DOHH2 (cell line): ENCODE measurements at regions not wholly inside any gene's neighbourhood (a gene's known extent, or its start where the extent isn't known, plus 50 kb on each side); places are given as distances from the start of the nearest gene placed in this dataset.

Experiments used
- H3F3A ChIP-seq: fragments of 200-600 bp; sonication (generic), shearing (Covaris generic); 2 replicates; pipeline ENCODE4 v1.6.0; 2016; ENCODE audit warnings: antibody characterized with exemption, mild to moderate bottlenecking; ENCODE audit not compliant: control insufficient read depth, insufficient read depth
- H3K27ac ChIP-seq: fragments of 200-600 bp; sonication (generic); 2 replicates; pipeline ENCODE4 v1.5.1; 2014; ENCODE audit warnings: low read depth, mild to moderate bottlenecking, low read length, moderate library complexity
- H3K27me3 ChIP-seq: fragments of 200-600 bp; sonication (generic); 2 replicates; pipeline ENCODE4 v1.6.1; 2014; ENCODE audit warnings: mild to moderate bottlenecking, low read length, mixed read lengths; ENCODE audit not compliant: control insufficient read depth
- H3K36me3 ChIP-seq: fragments of 200-600 bp; sonication (generic); 2 replicates; pipeline ENCODE4 v1.6.1; 2014; ENCODE audit warnings: mild to moderate bottlenecking, low read length, moderate library complexity, mixed read lengths; ENCODE audit not compliant: control insufficient read depth
- H3K4me1 ChIP-seq: fragments of 200-600 bp; sonication (generic); 2 replicates; pipeline ENCODE4 v1.6.1; 2014; ENCODE audit warnings: mild to moderate bottlenecking, low read length, mixed read lengths; ENCODE audit not compliant: control insufficient read depth
- H3K4me2 ChIP-seq: fragments of 200-600 bp; sonication (generic); 2 replicates; pipeline ENCODE4 v1.6.0; 2014; ENCODE audit warnings: mild to moderate bottlenecking, low read length, moderate library complexity
- H3K4me3 ChIP-seq: fragments of 200-600 bp; sonication (generic); 2 replicates; pipeline ENCODE4 v1.5.1; 2014; ENCODE audit warnings: mild to moderate bottlenecking, low read length, mixed read lengths
- H3K79me2 ChIP-seq: fragments of 200-600 bp; sonication (generic); 2 replicates; pipeline ENCODE4 v1.6.1; 2014; ENCODE audit warnings: mild to moderate bottlenecking, low read length, mixed read lengths; ENCODE audit not compliant: control insufficient read depth
- H3K9me2 ChIP-seq: fragments of 200-600 bp; sonication (generic); replicated peaks from 2 replicates; pipeline ENCODE4 v1.6.1; 2014; ENCODE audit warnings: mild to moderate bottlenecking, low read length, mixed read lengths; ENCODE audit not compliant: control insufficient read depth
- H3K9me3 ChIP-seq: fragments of 200-600 bp; sonication (generic); 2 replicates; pipeline ENCODE4 v1.6.1; 2014; ENCODE audit warnings: antibody characterized with exemption, low read length, mixed read lengths; ENCODE audit not compliant: control insufficient read depth, insufficient read depth
- H4K20me1 ChIP-seq: fragments of 200-600 bp; sonication (generic); 2 replicates; pipeline ENCODE4 v1.6.0; 2014; ENCODE audit warnings: low read depth, mild to moderate bottlenecking, antibody characterized with exemption, low read length, moderate library complexity; ENCODE audit not compliant: control insufficient read depth, insufficient read depth
- CTCF ChIP-seq: fragments of 200-600 bp; sonication (generic); IDR thresholded peaks from one replicate; pipeline ENCODE4 v1.5.1; 2014; ENCODE audit warnings: antibody characterized with exemption, mild to moderate bottlenecking, low read depth, low read length; ENCODE audit not compliant: poor library complexity, severe bottlenecking
- EZH2phosphoT487 ChIP-seq: fragments of 200-600 bp; sonication (generic); IDR thresholded peaks from 2 replicates; pipeline ENCODE4 v1.6.1; 2017; ENCODE audit warnings: borderline replicate concordance, mild to moderate bottlenecking, antibody characterized with exemption, low read length, moderate library complexity, mixed read lengths

DNA sequence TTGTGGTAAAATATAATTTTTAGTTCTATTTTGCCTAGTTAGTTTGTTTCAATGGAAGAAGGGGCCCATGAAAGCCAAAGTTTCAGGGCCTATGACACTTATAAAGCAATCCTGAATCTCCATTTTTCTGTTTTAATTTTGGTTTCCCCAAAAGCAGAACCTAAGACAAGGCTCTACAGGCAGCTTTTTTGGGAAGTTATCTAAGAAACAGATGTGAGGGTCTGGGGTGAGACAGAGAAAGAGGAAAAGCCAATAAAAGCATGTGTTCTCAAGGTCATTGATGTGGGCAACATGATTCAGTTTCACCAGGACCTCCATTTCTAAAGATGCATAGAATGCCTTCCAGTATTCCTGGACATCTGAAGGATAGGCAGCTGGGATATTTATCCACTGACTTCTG, 598.5 kb downstream of the PDCD6IP start:
- H3K9me2 ChIP-seq: no peaks in the 10 kb centered on the region; the same call in 1 of the 2 replicates
- no peaks in the 10 kb centered on the region for H4K20me1 ChIP-seq
- no peak for TF ChIP-seq CTCF
- TF ChIP-seq EZH2phosphoT487: no peak
- H3F3A ChIP-seq: no peaks in the 10 kb centered on the region
- no peak overlapping the region for H3K4me3 ChIP-seq
- H3K27me3 ChIP-seq: no peaks in the 10 kb centered on the region
- H3K36me3 ChIP-seq: no peaks in the 10 kb centered on the region
- H3K9me3 ChIP-seq: peaks cover 7% of the 10 kb centered on the region; the same call in 1 of the 2 replicates
- no peaks in the 10 kb centered on the region for H3K4me1 ChIP-seq
- H3K4me2 ChIP-seq: no peak overlapping the region
- H3K79me2 ChIP-seq: no peaks in the 10 kb centered on the region
- H3K27ac ChIP-seq: no peak overlapping the region

- no peak overlapping the region for H3K4me3 ChIP-seq
- H3K36me3 ChIP-seq: no peaks in the 10 kb centered on the region
- H3K27me3 ChIP-seq: no peaks in the 10 kb centered on the region
- no peak overlapping the region for H3K4me2 ChIP-seq
- H3K27ac ChIP-seq: no peak overlapping the region
- no peaks in the 10 kb centered on the region for H3K79me2 ChIP-seq
- H3K9me3 ChIP-seq: 0 out of 2 replicates have a peak, but pooled peaks cover 3% of the 10 kb centered on the region
- H3K9me2 ChIP-seq: no peaks in the 10 kb centered on the region; the same call in 1 of the 2 replicates
- H3K4me1 ChIP-seq: no peaks in the 10 kb centered on the region
- TF ChIP-seq CTCF (no peak), EZH2phosphoT487 (no peak)
- H4K20me1 ChIP-seq: no peaks in the 10 kb centered on the region
- no peaks in the 10 kb centered on the region for H3F3A ChIP-seq
Measured at GRCh38 chr3:34399401-34399800, 601.0 kb downstream of the PDCD6IP start.

DNA sequence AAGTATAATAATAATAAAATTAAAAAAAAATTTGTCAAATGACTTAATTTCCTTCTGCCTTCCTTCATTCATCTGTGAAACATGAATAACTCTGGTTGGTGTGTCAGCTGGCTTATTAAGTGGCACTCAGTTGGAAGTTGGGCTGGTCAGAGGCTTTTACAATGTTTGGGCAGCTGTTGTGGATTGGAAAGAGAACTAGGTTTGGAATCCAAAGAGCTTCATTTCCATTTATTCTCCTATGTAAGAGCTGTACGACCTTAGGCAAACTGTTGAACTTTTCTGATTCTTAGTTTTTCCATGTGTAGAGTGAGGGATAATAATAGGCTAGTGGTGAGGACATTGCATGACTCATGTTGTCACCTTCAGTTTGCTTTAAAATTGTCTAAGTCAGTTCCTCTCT, 606.7 kb downstream of the PDCD6IP start:
- TF ChIP-seq EZH2phosphoT487 (no peak), CTCF (no peak)
- Histone ChIP-seq H3K4me2 (no peak overlapping the region), H3K9me2 (no peaks in the 10 kb centered on the region), H3K27ac (no peak overlapping the region), H3K27me3 (no peaks in the 10 kb centered on the region), H4K20me1 (no peaks in the 10 kb centered on the region), H3K79me2 (no peaks in the 10 kb centered on the region), H3F3A (no peaks in the 10 kb centered on the region), H3K4me1 (no peaks in the 10 kb centered on the region), H3K9me3 (0 out of 2 replicates have a peak, but pooled peaks cover 3% of the 10 kb centered on the region), H3K36me3 (no peaks in the 10 kb centered on the region), H3K4me3 (no peak overlapping the region)

DNA sequence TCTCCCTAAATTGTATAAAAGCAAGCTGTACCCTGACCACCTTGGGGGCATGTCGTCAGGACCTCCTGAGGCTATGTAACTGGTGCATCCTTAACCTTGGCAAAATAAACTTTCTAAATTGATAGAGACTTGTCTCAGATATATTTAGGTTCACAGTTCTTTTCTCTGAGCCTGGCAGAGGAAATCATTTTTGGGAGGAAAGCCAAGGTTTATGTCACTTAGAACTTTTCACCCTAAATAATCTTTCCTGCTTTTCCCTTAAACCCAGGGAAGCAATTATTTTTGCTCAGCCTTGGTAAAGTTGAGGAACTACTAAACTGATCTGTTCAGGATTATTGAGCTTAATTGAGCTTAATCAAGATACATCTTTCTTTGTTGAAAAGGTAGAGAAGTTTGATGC, 608.9 kb downstream of the PDCD6IP start:
- no peaks in the 10 kb centered on the region for H3K9me3 ChIP-seq
- no peaks in the 10 kb centered on the region for H3K27me3 ChIP-seq
- no peak overlapping the region for H3K27ac ChIP-seq
- no peak overlapping the region for H3K4me2 ChIP-seq
- H3K79me2 ChIP-seq: no peaks in the 10 kb centered on the region
- no peaks in the 10 kb centered on the region for H3K36me3 ChIP-seq
- H3K4me3 ChIP-seq: no peak overlapping the region
- H3F3A ChIP-seq: no peaks in the 10 kb centered on the region
- no peaks in the 10 kb centered on the region for H3K4me1 ChIP-seq
- H4K20me1 ChIP-seq: no peaks in the 10 kb centered on the region
- no peaks in the 10 kb centered on the region for H3K9me2 ChIP-seq
- TF ChIP-seq CTCF (no peak), EZH2phosphoT487 (no peak)
